ENCODE measurements at regions not wholly inside any gene's neighbourhood (a gene's known extent, or its start where the extent isn't known, plus 50 kb on each side); places are given as distances from the start of the nearest gene placed in this dataset.

DNA sequence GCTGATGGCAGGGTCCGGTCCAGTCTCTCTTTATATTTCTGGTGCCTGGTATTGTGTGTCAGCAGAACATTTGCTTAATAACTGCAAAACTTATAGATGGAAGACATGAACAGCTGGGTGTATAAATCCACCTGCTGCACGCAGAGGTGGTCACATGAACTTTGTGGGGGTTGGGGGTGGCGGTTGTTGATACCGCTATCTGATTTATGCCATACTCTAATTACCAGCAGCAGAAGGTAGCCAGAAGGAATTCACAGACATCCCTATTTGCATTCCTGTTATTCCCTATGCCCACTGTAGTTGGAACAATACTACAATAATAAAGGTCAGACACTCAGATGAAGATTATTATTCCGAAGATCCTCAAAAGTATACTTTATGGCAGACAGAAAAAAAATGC lies 121.6 kb upstream of the PUDP start:
- no peak for DNase-seq

- DNase-seq, result no peak
These were observed 118.3 kb upstream of the PUDP start for GRCh38 chrX:7266288-7266687.

DNA sequence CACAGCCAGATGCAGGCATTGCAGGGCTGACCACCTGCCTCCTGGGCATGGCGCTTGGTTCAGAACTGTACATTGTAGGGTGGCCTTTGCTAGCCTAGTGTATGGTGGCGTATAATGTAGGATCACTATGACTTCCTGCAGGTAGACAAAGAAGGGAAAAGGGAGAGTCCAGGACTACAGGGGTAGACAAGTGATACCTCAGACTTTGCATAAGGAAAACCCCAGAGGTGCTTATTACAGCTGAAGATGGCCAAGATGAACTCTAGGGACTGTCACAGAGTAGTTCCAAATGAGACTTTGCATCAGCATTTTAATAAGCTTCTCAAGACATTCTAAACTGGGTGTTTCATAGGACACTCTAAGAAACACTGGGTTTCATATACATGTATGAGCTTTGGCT lies 116.4 kb upstream of the PUDP start:
- no peak for DNase-seq

- no peak for DNase-seq
These were observed 116.0 kb upstream of the PUDP start for GRCh38 chrX:7263961-7264360.

DNA sequence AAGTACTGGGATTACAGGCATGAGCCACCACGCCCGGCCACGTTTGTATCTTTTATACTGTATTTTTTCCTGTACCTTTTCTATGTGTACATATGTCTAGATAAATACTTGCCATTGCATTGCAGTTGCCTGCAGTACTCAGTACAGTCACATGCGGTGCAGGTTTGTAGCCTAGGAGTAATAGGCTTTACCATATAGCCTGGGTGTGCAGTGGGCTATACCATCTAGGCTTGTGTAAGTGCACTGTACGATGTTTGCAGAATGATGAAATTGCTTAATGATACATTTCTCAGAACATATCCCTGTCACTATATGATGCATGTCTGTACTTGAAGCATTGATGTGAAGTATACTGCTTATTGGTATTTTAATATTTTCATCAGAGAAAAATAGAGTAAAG lies 115.4 kb upstream of the PUDP start:
- DNase-seq, result no peak

- no peak for DNase-seq
These were observed 114.6 kb upstream of the PUDP start for GRCh38 chrX:7262551-7262950.

- DNase-seq, result no peak
These were observed 113.8 kb upstream of the PUDP start for GRCh38 chrX:7261672-7262332.

DNA sequence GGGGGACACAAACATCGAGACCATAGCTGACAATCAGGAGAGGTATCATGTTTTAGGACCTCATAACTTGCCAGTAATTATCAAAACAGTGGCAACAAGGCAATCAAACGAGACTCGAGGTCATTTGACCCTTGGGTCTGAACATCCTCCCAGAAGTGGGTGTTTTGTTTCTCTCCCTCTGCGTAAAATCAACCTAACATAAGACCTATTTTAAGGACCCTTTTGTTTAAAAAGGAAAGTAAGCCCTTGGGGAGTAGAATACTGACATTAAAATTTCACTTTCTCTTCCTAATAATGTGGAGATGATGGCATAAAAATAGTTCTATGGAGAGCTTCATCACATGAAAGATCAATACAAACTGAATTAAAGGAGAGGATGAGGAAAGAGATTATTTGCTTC lies 106.2 kb upstream of the PUDP start:
- no peak for DNase-seq

- no peak for DNase-seq
These were observed 105.6 kb upstream of the PUDP start for GRCh38 chrX:7253565-7253964.

DNA sequence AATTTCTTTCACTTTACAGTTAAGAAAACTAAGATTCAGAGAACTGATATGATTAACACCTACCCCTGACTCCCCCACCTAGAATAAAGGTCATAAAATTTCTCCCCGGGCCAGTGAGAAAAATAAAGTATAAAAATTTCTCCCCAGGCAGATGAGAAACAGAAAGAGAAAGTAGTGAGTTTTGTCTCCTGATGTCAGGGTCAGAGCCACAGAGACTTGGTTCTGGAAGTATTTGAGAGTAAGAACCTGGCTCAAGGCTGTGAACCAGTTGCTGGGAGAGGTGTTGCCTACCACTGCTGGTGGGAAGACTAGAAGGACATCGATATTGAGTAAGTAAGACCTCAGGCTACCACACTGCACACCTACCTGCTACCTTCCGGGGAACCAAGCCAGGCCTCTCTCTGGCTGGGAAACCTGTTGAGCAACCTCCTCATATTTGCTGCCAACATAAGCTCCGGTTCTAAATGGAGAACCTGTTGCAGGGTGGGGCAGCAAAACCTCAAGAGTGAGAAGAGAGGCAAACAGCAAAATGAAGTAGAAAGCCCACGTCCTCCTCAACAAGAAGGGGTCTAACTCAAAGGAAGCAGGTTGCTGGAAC lies 104.2 kb upstream of the PUDP start:
- no peak for DNase-seq

GRCh38 chrX:7247346-7247745 lies 99.4 kb upstream of the PUDP start:
- DNase-seq, result no peak

DNA sequence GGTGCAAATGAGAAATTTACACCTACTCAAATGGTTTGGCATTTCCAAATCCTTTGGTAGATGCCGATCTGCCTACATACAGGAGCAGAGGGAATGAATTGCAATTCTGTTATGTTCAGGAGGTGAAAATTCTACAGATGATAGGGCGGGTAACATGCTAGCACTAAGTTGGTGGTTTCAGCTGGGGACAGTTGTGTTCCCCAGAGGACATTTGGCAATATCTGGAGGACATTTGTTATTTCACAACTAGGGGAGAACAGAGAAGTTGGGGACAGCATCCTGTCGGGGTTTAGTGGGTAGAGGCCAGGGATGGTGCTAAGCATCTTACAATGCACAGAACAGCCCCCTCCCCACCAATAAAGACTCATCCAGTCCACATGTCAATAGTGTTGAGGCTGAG lies 96.5 kb upstream of the PUDP start:
- DNase-seq, result no peak

DNA sequence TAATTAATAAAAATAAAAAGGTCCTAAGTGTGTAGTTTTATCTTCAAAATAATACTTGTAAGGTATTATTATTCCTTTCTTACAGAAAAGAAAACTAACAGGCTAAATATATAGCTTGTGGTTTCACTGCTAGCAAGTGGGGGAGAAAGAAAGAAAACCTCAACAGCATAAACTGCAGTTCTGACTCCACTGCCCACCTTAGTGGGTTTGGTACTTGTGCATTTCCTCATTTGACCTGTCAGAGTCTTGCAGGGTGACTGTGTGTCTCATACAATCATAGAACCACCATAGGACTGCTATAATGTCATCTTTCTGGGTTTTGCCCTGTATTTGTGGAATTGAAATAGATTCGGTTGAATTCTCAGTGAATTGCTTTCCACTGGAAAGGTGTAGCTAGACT lies 94.7 kb upstream of the PUDP start:
- DNase-seq, result no peak

DNA sequence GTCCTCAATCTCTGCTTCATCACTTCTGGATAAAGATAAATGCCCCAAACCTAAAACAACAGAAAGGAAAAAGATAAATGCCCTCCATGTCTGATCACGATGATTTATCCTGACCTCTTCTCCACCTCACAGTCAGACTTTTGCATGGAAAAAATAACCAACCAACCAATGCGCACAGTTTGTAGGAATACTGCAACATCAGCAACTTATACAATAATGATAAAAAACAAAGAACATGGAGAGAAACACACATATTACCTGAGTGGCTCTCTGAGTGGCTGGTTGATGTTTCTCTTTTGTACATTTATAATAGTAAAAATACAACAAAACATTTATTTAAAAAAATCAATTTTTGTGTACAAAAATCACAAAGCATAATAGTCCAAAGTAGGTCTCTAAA lies 93.0 kb upstream of the PUDP start:
- no peak for DNase-seq

DNA sequence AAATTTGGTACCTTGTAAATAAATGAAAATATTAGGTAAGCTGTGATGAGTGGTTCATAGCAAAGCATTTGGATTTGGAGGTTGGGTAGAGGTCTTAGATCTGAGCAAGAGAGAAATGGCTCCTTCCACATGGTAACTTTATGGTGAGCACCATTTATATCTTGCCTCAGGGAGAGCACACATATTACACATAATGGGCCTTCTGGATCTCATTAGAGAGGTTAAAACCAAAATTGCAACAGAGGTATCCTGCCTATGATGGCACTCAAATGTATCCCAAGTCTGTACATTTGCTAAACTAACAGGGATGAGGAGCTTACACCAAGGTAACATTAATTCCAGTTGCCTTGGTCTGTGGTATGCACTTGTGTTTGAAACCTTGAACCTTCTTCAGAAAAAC lies 87.1 kb upstream of the PUDP start:
- DNase-seq, result no peak

DNA sequence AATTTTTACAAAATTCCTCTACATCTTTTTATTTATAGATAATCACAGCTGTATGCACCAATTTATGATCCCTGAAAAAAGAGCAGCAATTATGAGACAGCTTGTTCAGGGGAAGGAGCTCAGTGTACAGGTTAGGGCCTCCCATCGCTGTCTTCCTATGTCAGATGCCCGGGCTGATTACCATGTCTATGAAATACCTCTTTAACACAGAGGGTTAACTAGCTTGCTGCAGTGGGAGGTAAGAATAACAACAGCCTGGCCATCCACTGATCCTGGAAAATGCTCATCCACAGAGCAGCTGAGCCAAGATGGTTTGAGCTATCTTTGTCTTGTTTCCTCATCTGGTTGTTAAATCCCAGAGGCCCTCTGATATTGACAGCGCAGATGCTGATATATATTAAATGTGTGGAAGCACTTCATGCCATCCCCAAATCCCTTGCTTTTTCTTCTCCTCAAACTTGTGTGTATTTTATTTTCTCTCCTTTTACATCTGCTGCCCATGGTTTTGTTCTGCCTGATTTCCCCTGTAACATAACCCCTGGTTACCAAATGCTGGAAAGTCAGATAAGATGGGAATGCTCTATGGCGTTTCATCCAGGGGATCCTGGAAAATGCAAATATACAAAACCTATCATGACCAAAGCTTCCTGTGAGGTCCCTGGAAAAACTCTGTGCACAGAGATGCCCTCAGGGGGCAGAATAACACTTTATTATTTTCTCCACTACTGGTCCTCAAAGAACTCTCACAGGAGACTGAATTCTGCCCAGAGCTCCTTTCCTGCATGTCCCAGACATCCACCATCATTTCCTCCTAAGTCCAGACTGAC lies 85.8 kb upstream of the PUDP start:
- no peak for DNase-seq

GRCh38 chrX:7228226-7228625 lies 80.3 kb upstream of the PUDP start:
- no peak for DNase-seq

- no peak for DNase-seq
These were observed 77.4 kb upstream of the PUDP start for GRCh38 chrX:7225338-7225737.

DNA sequence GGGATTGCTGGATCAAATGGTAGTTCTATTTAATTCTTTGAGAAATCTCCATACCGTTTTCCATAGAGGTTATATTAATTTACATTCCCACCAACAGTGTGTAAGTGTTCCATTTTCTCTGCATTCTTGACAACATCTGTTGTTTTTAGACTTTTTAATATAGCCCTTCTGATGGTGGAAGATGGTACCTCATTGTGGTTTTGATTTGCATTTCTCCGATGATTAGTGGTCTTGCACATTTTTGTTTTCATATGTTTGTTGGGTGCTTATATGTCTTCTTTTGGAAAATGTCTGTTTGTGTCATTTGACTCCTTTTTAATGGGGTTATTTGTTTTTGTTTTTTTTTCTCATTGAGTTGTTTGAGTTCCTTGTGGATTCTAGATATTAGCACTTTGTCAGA lies 75.3 kb upstream of the PUDP start:
- no peak for DNase-seq

DNA sequence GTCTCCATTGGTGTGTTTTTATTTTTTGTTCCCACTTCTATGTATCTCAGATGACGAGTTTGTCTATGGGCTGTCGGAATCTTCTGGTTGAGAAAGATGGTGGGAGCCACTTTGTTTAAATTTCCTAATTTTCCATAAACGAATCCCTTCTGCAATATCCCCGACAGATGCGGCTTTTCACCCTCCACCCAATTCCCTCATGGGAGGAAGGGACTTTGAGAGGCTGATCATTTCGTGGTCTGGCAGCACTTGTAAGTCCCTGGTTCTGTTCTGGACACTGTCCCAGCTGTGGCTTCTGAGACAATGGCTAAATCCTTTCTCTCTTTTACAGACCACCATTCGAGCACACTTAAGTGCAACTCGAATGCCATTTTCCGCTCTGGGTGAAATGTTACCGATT lies 72.2 kb upstream of the PUDP start:
- no peak for DNase-seq

DNA sequence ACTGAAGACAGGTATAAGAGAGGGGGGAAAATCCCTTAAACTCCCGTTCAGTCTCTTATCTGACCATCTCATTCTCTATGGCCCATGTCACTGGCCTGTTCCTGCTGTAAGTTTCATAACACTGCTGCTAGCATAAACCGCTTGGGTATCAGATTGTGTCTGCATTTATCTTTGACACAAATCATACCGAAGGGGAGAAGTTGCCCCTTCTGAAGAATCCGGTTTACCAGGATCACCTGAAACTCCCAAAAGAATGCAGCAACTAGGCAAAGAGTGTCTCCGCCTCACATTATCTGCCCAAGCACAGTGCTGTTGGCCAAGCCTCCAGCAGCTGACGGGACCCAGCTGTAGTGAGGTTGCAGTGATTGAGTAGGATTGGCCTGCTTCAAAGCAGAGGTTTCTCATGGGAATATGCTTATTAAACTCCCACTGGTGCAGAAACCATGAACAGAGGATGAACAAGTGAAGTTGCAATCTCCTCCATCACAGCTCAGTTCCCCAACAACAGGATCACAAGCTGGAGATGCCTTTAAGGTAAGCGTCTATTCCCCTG lies 71.3 kb upstream of the PUDP start:
- DNase-seq, result no peak

DNA sequence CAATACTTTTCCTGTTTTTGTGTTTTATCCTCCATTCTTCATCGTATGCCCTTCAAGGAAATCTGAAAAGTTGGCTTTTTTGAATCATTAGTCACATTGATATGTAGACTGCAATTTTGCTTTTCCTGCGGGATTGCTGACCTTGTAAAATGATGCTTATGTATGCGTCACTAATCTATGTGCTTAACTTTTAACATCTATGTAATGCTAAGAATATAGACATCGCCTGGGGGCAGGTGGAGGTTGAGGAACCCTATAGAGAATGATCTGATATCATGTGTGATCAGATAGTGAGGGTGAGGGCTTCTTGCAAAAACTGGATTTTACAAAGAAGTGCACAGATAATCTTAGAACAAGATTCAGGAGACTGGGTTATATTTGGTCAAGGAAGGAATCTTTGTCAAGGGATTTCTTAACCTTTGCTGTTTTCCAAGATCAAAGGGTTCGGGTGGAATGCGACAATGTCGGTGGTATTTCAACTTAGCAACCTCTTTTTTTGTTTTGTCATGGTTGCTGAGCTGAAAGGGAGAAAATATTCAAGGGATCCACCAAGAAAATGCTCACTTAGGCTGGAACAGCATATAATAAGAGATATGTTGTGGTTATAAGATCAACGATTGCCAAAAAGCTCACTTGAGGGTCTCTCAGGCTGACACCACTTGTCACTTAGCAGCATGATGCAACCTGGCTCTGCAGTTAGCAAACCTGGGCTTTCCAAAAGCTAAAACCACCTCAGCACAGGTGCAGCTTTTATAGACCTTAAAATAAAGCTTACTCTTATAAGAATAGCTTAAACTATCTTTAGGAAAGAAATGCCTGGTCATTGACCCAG lies 70.6 kb upstream of the PUDP start:
- DNase-seq, result no peak

GRCh38 chrX:7216981-7217587 lies 69.1 kb upstream of the PUDP start:
- DNase-seq, result no peak
